Lower lobe of right lung (tissue), 2 donors: ENCODE measurements at regions not wholly inside any gene's neighbourhood (a gene's known extent, or its start where the extent isn't known, plus 50 kb on each side); places are given as distances from the start of the nearest gene placed in this dataset.

Experiments used
- ATAC-seq, 2 donors: fragments of 200-7000 bp; cut with Tn5 transposase; one replicate each; pipeline ENCODE4 v1.9.1; 2020 to 2022; ENCODE audit warnings: mild to moderate bottlenecking in 2 of 2, moderate library complexity in 2 of 2
- DNase-seq: peaks from one replicate; pipeline ENCODE4 v3.0.0-alpha.2; 2020
- H3K27ac ChIP-seq: fragments of 200-600 bp; one replicate; pipeline ENCODE4 v1.8.0; 2022
- H3K27me3 ChIP-seq: fragments of 200-600 bp; one replicate; pipeline ENCODE4 v1.8.0; 2022; ENCODE audit warnings: low read depth
- H3K36me3 ChIP-seq: fragments of 200-600 bp; one replicate; pipeline ENCODE4 v1.8.0; 2022; ENCODE audit warnings: mild to moderate bottlenecking
- H3K4me1 ChIP-seq: fragments of 200-600 bp; one replicate; pipeline ENCODE4 v1.8.0; 2022
- H3K4me3 ChIP-seq: fragments of 200-600 bp; one replicate; pipeline ENCODE4 v1.8.0; 2022; ENCODE audit warnings: mild to moderate bottlenecking
- H3K9me3 ChIP-seq: fragments of 200-600 bp; one replicate; pipeline ENCODE4 v1.8.0; 2022
- intact Hi-C: fragments of 100-400 bp; cut with DNase I; formaldehyde crosslinking; loops from one replicate; pipeline ENCODE4 v1.11.0; 2022
- TF ChIP-seq, protein P1 (sequence below): fragments of 200-600 bp; IDR thresholded peaks from one replicate; pipeline ENCODE4 v1.8.0; 2022; ENCODE audit warnings: antibody characterized with exemption, mild to moderate bottlenecking
- donor health status: DM: no; HTN: yes; CAD: no; lungs with severe emphysema.

DNA sequence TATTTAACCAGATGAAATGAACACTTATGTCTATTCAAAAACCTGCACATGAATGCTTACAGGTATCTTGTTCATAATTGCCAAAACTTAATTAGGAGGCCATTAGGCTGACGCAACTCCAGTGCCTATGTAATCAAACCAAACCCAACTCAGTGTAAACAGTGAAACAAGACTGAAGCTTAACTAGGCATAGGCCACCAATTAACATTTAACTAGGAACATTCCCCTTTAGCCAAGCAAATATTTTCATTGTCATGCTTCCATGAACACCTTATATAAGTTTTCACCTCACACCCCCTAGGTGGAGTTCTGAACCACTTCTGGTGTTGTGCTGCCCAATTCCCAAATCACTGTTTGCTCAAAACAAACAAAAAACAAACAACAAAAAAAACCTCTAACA is 686.0 kb downstream of the STPG2 start:
- H3K4me1 ChIP-seq, result no peaks in the 10 kb centered on the region
- ATAC-seq (no peak), DNase-seq (no peak)
- no peak overlapping the region for H3K27ac ChIP-seq
- no peaks in the 10 kb centered on the region for H3K36me3 ChIP-seq
- H3K4me3 ChIP-seq, result no peak overlapping the region
- TF ChIP-seq, protein P1, sequence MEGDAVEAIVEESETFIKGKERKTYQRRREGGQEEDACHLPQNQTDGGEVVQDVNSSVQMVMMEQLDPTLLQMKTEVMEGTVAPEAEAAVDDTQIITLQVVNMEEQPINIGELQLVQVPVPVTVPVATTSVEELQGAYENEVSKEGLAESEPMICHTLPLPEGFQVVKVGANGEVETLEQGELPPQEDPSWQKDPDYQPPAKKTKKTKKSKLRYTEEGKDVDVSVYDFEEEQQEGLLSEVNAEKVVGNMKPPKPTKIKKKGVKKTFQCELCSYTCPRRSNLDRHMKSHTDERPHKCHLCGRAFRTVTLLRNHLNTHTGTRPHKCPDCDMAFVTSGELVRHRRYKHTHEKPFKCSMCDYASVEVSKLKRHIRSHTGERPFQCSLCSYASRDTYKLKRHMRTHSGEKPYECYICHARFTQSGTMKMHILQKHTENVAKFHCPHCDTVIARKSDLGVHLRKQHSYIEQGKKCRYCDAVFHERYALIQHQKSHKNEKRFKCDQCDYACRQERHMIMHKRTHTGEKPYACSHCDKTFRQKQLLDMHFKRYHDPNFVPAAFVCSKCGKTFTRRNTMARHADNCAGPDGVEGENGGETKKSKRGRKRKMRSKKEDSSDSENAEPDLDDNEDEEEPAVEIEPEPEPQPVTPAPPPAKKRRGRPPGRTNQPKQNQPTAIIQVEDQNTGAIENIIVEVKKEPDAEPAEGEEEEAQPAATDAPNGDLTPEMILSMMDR, result no peak
- H3K27me3 ChIP-seq, result no peaks in the 10 kb centered on the region
- intact Hi-C loops, result no loop called here
- peaks cover 3% of the 10 kb centered on the region for H3K9me3 ChIP-seq

DNA sequence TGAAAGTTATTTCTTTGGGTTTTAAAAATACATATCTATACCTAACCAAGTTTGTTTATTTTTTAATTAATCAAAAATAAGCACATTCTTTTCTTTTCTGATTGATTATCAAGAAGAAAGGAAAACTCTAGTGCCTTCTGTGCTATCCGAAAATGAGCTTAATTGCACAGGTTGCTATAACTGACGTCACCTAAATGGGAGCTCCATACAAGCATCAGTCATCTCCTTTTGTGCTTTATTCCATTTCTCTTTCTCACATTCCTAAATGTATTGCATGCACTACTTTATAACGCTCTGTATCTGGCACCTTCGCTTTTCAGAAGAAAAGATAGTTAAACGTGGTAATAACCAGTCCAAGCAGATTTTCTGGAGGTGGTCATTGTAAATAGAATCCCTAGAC is 675.0 kb downstream of the STPG2 start:
- no peaks in the 10 kb centered on the region for H3K36me3 ChIP-seq
- peaks cover 2% of the 10 kb centered on the region for H3K9me3 ChIP-seq
- ATAC-seq (no peak), DNase-seq (no peak)
- intact Hi-C loops, result no loop called here
- H3K27ac ChIP-seq, result no peak overlapping the region
- H3K4me3 ChIP-seq, result no peak overlapping the region
- no peaks in the 10 kb centered on the region for H3K4me1 ChIP-seq
- H3K27me3 ChIP-seq, result no peaks in the 10 kb centered on the region
- TF ChIP-seq, protein P1, result no peak

DNA sequence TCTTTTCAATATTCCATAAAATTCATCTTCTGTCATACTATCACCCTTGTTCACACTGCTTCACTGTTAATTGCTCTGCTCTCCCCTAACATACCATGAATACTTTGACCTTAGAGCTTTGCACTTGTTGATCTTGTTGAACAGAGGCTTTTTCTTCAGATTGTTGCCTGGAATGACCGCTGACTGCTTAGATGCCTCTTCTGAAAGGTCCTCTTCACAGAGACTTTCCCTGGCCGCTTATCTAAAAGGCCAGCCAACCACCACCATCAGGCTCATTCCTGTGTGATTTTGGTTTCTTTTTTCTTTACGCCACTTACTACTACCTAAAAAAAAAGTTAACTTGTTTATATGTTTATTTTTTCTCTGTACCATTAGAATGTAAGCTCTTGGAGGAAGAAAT is 667.7 kb downstream of the STPG2 start:
- DNase-seq, result no peak
- no peaks in the 10 kb centered on the region for H3K27me3 ChIP-seq
- H3K9me3 ChIP-seq, result no peaks in the 10 kb centered on the region
- TF ChIP-seq, protein P1, result no peak
- H3K4me1 ChIP-seq, result no peaks in the 10 kb centered on the region
- no peak overlapping the region for H3K27ac ChIP-seq
- H3K4me3 ChIP-seq, result no peak overlapping the region
- no peaks in the 10 kb centered on the region for H3K36me3 ChIP-seq
- intact Hi-C loops, result no loop called here
- ATAC-seq, result no peak

DNA sequence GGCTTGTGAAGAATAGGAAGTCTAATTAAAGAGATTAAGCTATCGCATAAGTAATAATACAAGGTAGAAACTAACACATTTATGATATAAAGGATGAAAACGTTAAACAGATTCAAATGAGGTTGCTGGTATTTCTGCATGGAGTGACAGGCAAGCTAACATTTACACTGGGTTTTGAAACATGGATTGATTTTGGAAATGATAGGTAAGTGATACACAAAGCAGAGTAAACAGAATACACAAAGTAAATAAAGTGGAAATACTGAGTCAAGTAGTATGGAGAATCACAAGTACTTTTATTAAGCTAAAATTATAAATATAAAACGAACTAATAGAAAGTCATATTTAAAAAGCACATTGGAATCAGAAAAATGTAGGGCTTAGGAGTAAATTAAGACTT is 665.3 kb downstream of the STPG2 start:
- Histone ChIP-seq H3K27ac (no peak overlapping the region), H3K36me3 (no peaks in the 10 kb centered on the region), H3K4me3 (no peak overlapping the region), H3K9me3 (no peaks in the 10 kb centered on the region), H3K27me3 (no peaks in the 10 kb centered on the region), H3K4me1 (no peaks in the 10 kb centered on the region)
- intact Hi-C loops, result no loop called here
- TF ChIP-seq, protein P1, result no peak
- DNase-seq (no peak), ATAC-seq (no peak)

DNA sequence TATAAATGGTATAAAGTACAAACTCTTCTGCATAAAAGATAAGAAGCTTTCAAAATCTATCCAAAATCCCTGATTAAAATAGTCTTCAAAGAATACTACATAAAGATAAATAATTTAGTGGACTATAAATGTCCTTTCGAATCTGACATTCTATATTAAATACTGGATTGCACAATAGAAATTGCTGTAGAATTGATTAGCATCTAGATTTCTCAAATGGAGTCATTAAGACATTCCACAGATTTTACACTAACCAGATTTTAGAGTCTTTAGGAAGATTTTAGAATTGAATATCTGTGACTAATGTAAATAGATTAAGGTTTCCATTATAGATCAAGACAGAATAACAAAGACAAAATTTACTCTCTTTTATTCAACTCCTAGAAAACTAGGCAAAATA is 663.9 kb downstream of the STPG2 start:
- no peaks in the 10 kb centered on the region for H3K27me3 ChIP-seq
- DNase-seq (no peak), ATAC-seq (no peak)
- H3K36me3 ChIP-seq, result no peaks in the 10 kb centered on the region
- H3K27ac ChIP-seq, result no peak overlapping the region
- H3K4me3 ChIP-seq, result no peak overlapping the region
- no peaks in the 10 kb centered on the region for H3K9me3 ChIP-seq
- TF ChIP-seq, protein P1, result no peak
- H3K4me1 ChIP-seq, result no peaks in the 10 kb centered on the region
- intact Hi-C loops, result no loop called here

DNA sequence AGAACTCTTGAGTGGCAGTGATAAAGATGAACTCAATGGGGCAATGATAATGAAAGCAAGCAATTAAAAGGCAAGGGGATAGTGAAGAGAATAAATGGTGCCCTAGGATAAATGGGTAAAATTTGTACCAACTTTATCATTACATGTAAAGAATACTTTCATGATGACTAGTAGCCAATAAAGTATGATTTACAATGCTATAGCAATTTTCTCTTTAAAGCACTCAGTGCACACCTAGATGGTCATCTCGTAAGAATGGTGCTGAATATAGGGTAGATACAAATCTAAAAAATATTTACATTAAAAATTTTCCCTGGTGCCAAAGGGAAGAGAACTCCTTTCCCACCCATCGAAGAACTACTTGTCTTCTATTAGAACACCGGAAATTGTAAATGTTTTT is 651.4 kb downstream of the STPG2 start:
- Histone ChIP-seq H3K27me3 (no peaks in the 10 kb centered on the region), H3K4me3 (no peak overlapping the region), H3K36me3 (no peaks in the 10 kb centered on the region), H3K4me1 (no peaks in the 10 kb centered on the region), H3K27ac (no peak overlapping the region), H3K9me3 (no peaks in the 10 kb centered on the region)
- DNase-seq, result no peak
- TF ChIP-seq, protein P1, result no peak
- ATAC-seq, result no peak
- intact Hi-C loops, result no loop called here
